ENCODE measurements at regions not wholly inside any gene's neighbourhood (a gene's known extent, or its start where the extent isn't known, plus 50 kb on each side); places are given as distances from the start of the nearest gene placed in this dataset.

DNA sequence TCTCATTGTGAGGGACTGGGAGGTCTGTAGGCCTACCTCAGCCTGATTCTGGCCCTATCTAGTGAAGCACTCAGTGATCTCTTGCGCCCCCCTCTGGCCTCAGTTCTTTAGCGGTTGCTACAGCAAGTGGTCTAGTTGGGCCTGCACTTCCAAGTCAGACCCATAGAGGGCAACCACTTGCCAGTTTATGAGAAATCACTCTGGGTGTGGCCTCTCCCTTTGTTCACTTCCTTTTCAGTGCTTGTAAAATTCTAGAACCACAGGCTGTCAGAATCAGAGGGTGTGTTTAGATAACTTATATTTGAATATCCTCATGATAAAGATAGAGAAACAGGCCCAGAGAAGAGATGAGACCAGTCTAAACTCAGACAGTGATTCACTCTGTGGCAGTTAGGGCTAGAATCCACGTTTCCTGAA, 60.9 kb upstream of the LAS1L start (continued):
- TF ChIP-seq RCOR1 (IDR thresholded peaks at IDR 0.05; ENCODE audit: borderline replicate concordance in 1 of 2, low read depth in 2 of 2, low read length in 2 of 2): peak in 1 of 2 experiments; percentile 87; a peak in 2 of 4 replicates
- TF ChIP-seq CREM (IDR thresholded peaks at IDR 0.05; ENCODE audit: low read depth): peak; percentile 41; the same call in 1 of the 2 replicates
- TF ChIP-seq, protein P1, sequence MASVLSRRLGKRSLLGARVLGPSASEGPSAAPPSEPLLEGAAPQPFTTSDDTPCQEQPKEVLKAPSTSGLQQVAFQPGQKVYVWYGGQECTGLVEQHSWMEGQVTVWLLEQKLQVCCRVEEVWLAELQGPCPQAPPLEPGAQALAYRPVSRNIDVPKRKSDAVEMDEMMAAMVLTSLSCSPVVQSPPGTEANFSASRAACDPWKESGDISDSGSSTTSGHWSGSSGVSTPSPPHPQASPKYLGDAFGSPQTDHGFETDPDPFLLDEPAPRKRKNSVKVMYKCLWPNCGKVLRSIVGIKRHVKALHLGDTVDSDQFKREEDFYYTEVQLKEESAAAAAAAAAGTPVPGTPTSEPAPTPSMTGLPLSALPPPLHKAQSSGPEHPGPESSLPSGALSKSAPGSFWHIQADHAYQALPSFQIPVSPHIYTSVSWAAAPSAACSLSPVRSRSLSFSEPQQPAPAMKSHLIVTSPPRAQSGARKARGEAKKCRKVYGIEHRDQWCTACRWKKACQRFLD (CRISPR knock-in tag; IDR thresholded peaks at IDR 0.05): no peak
- TF ChIP-seq KLF6 (CRISPR knock-in tag; IDR thresholded peaks at IDR 0.05; ENCODE audit: borderline replicate concordance): peak; percentile 72; the same call in 1 of the 2 replicates
- TF ChIP-seq NR2C2 (CRISPR knock-in tag; IDR thresholded peaks at IDR 0.05): no peak
- no peak for TF ChIP-seq NR2C2 (tag; IDR thresholded peaks at IDR 0.05)
- no peak for TF ChIP-seq LEF1 (IDR thresholded peaks at IDR 0.05)
- TF ChIP-seq CC2D1A (IDR thresholded peaks at IDR 0.05): peak; percentile 72; the same call in 1 of the 2 replicates
- TF ChIP-seq ZNF75A (CRISPR knock-in tag; IDR thresholded peaks at IDR 0.05): no peak
- TF ChIP-seq LCOR (CRISPR knock-in tag; IDR thresholded peaks at IDR 0.05): peak; percentile 50
- peak; percentile 71; the same call in 1 of the 2 replicates for TF ChIP-seq ZNF24 (IDR thresholded peaks at IDR 0.05)
- TF ChIP-seq MCM7 (IDR thresholded peaks at IDR 0.05): no peak
- TF ChIP-seq JUND (IDR thresholded peaks at IDR 0.05; ENCODE audit: borderline replicate concordance, low read depth, low read length): peak; percentile 61; the same call in 1 of the 2 replicates
- TF ChIP-seq JUND (tag; IDR thresholded peaks at IDR 0.05; ENCODE audit: borderline replicate concordance, low read depth, low read length): peak; percentile 33; the same call in 1 of the 3 replicates
- peak; percentile 38; the same call in 1 of the 2 replicates for TF ChIP-seq HCFC1 (IDR thresholded peaks at IDR 0.05; ENCODE audit: low read depth, low read length)
- TF ChIP-seq ASH1L (IDR thresholded peaks at IDR 0.05; ENCODE audit: borderline replicate concordance, low read depth, partially characterized antibody): no peak
- peak; percentile 44; the same call in 1 of the 2 replicates for TF ChIP-seq ATF7 (IDR thresholded peaks at IDR 0.05)
- TF ChIP-seq, protein P2, sequence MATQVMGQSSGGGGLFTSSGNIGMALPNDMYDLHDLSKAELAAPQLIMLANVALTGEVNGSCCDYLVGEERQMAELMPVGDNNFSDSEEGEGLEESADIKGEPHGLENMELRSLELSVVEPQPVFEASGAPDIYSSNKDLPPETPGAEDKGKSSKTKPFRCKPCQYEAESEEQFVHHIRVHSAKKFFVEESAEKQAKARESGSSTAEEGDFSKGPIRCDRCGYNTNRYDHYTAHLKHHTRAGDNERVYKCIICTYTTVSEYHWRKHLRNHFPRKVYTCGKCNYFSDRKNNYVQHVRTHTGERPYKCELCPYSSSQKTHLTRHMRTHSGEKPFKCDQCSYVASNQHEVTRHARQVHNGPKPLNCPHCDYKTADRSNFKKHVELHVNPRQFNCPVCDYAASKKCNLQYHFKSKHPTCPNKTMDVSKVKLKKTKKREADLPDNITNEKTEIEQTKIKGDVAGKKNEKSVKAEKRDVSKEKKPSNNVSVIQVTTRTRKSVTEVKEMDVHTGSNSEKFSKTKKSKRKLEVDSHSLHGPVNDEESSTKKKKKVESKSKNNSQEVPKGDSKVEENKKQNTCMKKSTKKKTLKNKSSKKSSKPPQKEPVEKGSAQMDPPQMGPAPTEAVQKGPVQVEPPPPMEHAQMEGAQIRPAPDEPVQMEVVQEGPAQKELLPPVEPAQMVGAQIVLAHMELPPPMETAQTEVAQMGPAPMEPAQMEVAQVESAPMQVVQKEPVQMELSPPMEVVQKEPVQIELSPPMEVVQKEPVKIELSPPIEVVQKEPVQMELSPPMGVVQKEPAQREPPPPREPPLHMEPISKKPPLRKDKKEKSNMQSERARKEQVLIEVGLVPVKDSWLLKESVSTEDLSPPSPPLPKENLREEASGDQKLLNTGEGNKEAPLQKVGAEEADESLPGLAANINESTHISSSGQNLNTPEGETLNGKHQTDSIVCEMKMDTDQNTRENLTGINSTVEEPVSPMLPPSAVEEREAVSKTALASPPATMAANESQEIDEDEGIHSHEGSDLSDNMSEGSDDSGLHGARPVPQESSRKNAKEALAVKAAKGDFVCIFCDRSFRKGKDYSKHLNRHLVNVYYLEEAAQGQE (IDR thresholded peaks at IDR 0.05; ENCODE audit: borderline replicate concordance): peak; percentile 89
- TF ChIP-seq, protein P2 (CRISPR knock-in tag; IDR thresholded peaks at IDR 0.05; ENCODE audit: low read depth): no peak
- TF ChIP-seq SRSF3 (IDR thresholded peaks at IDR 0.05; ENCODE audit: insufficient read depth, low read length): no peak
- TF ChIP-seq RBM15 (IDR thresholded peaks at IDR 0.05; ENCODE audit: insufficient read depth, low read length): no peak
- TF ChIP-seq SRSF1 (IDR thresholded peaks at IDR 0.05; ENCODE audit: low read depth, low read length): no peak
- no peak for TF ChIP-seq ZNF124 (CRISPR knock-in tag; IDR thresholded peaks at IDR 0.05)
